Parathyroid adenoma (tissue), 2 donors: ENCODE measurements at regions not wholly inside any gene's neighbourhood (a gene's known extent, or its start where the extent isn't known, plus 50 kb on each side); places are given as distances from the start of the nearest gene placed in this dataset.

Experiments
- H2AFZ ChIP-seq: fragments of 300-600 bp; sonication (generic); one replicate; pipeline ENCODE4 v1.7.0; 2017; ENCODE audit warnings: antibody characterized with exemption, mild to moderate bottlenecking
- H3K27ac ChIP-seq: fragments of 300-600 bp; sonication (generic); one replicate; pipeline ENCODE4 v1.7.0; 2017
- H3K27me3 ChIP-seq: fragments of 300-600 bp; sonication (generic); one replicate; pipeline ENCODE4 v1.7.0; 2017; ENCODE audit warnings: low read length; ENCODE audit not compliant: control insufficient read depth, insufficient read depth
- H3K36me3 ChIP-seq: fragments of 300-600 bp; sonication (generic); one replicate; pipeline ENCODE4 v1.7.0; 2017; ENCODE audit warnings: low read length; ENCODE audit not compliant: control insufficient read depth, insufficient read depth
- H3K4me1 ChIP-seq: fragments of 300-600 bp; sonication (generic); one replicate; pipeline ENCODE4 v1.7.0; 2017; ENCODE audit warnings: control low read depth
- H3K4me2 ChIP-seq: fragments of 300-600 bp; sonication (generic); one replicate; pipeline ENCODE4 v1.7.0; 2017; ENCODE audit warnings: low read length
- H3K4me3 ChIP-seq: fragments of 300-600 bp; sonication (generic); one replicate; pipeline ENCODE4 v1.7.0; 2017; ENCODE audit warnings: low read depth, low read length
- H3K79me2 ChIP-seq: fragments of 300-600 bp; sonication (generic); one replicate; pipeline ENCODE4 v1.7.0; 2017; ENCODE audit warnings: control low read depth
- H3K9ac ChIP-seq: fragments of 300-600 bp; sonication (generic); one replicate; pipeline ENCODE4 v1.7.0; 2017; ENCODE audit warnings: mild to moderate bottlenecking
- H3K9me3 ChIP-seq: fragments of 300-600 bp; sonication (generic); one replicate; pipeline ENCODE4 v1.7.0; 2017; ENCODE audit warnings: low read length; ENCODE audit not compliant: control insufficient read depth
- CTCF ChIP-seq: fragments of 300-600 bp; sonication (generic); IDR thresholded peaks from one replicate; pipeline ENCODE4 v1.7.0; 2017; ENCODE audit warnings: antibody characterized with exemption, mild to moderate bottlenecking
- donor health status: primary hyperparathyroidism.

DNA sequence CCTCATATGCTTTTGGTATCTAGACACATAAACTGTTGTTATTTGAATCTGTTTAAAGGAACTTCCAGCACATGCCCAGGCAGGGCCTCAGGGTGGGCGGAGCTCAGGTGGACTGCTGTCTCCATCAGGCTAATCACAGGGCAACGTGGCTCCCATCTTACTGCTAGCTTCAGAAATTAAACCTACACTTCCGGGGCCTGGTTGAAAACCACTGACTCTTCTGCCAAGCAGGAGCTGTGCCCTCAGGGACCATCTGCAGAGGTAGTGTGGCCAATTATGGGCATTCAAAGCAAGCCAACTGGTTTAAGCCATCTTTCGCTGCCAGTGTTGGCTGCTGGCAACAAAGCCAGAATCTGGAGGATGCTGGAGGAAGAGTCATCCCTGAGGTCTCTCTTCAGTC is 97.5 kb downstream of the TMX1 start:
- Histone ChIP-seq H3K4me1 (no peaks in the 10 kb centered on the region), H3K27me3 (no peaks in the 10 kb centered on the region), H3K79me2 (no peaks in the 10 kb centered on the region), H2AFZ (no peak overlapping the region), H3K9ac (no peak overlapping the region), H3K27ac (no peak overlapping the region), H3K4me2 (no peak overlapping the region), H3K9me3 (no peaks in the 10 kb centered on the region), H3K4me3 (no peak overlapping the region), H3K36me3 (no peaks in the 10 kb centered on the region)
- TF ChIP-seq CTCF: no peak

- TF ChIP-seq CTCF: no peak
- Histone ChIP-seq H3K9me3 (no peaks in the 10 kb centered on the region), H3K4me1 (no peaks in the 10 kb centered on the region), H3K9ac (no peak overlapping the region), H3K27me3 (no peaks in the 10 kb centered on the region), H3K36me3 (no peaks in the 10 kb centered on the region), H3K27ac (no peak overlapping the region), H2AFZ (no peak overlapping the region), H3K4me2 (no peak overlapping the region), H3K4me3 (no peak overlapping the region), H3K79me2 (no peaks in the 10 kb centered on the region)
Observed at GRCh38 chr14:51341338-51341737, 101.3 kb downstream of the TMX1 start.

DNA sequence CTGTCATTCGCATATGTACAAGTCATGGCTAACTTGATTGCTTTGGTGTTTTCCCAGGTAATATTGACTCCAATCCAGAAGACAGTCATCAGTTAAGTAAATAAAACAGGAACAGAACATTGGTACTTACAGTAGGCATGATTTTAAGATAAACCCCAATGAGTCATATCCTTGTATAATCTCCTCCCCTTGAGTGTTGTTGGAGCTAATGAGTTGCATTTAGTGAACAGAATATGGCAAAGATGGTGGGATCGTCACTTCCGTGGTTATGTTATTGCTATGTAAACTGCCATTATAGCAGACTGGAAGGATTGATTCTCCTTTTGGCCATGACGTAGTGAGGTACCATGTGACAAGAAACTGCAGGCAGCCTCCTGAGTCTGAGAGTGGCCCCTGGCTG is 102.2 kb downstream of the TMX1 start:
- no peak overlapping the region for H3K4me3 ChIP-seq
- no peaks in the 10 kb centered on the region for H3K79me2 ChIP-seq
- H3K9me3 ChIP-seq: no peaks in the 10 kb centered on the region
- H3K9ac ChIP-seq: no peak overlapping the region
- no peaks in the 10 kb centered on the region for H3K36me3 ChIP-seq
- TF ChIP-seq CTCF: no peak
- H3K4me1 ChIP-seq: no peaks in the 10 kb centered on the region
- no peak overlapping the region for H3K27ac ChIP-seq
- H3K4me2 ChIP-seq: no peak overlapping the region
- H2AFZ ChIP-seq: no peak overlapping the region
- H3K27me3 ChIP-seq: no peaks in the 10 kb centered on the region

GRCh38 chr14:51351997-51352396 is 112.0 kb downstream of the TMX1 start:
- Histone ChIP-seq H3K4me3 (no peak overlapping the region), H3K9me3 (no peaks in the 10 kb centered on the region), H3K27ac (no peak overlapping the region), H2AFZ (no peak overlapping the region), H3K9ac (no peak overlapping the region), H3K27me3 (no peaks in the 10 kb centered on the region), H3K79me2 (no peaks in the 10 kb centered on the region), H3K36me3 (no peaks in the 10 kb centered on the region), H3K4me2 (no peak overlapping the region), H3K4me1 (no peaks in the 10 kb centered on the region)
- TF ChIP-seq CTCF: no peak

GRCh38 chr14:51353901-51354300 is 113.9 kb downstream of the TMX1 start:
- no peaks in the 10 kb centered on the region for H3K36me3 ChIP-seq
- H3K27ac ChIP-seq: no peak overlapping the region
- no peaks in the 10 kb centered on the region for H3K79me2 ChIP-seq
- TF ChIP-seq CTCF: no peak
- no peaks in the 10 kb centered on the region for H3K4me1 ChIP-seq
- no peaks in the 10 kb centered on the region for H3K9me3 ChIP-seq
- H3K4me3 ChIP-seq: no peak overlapping the region
- H3K9ac ChIP-seq: no peak overlapping the region
- H3K4me2 ChIP-seq: no peak overlapping the region
- no peak overlapping the region for H2AFZ ChIP-seq
- no peaks in the 10 kb centered on the region for H3K27me3 ChIP-seq
